ENCODE measurements at regions not wholly inside any gene's neighbourhood (a gene's known extent, or its start where the extent isn't known, plus 50 kb on each side); places are given as distances from the start of the nearest gene placed in this dataset.

GRCh38 chr6:119608994-119609393 lies 259.4 kb upstream of the MAN1A1 start:
- TF ChIP-seq, protein P1, sequence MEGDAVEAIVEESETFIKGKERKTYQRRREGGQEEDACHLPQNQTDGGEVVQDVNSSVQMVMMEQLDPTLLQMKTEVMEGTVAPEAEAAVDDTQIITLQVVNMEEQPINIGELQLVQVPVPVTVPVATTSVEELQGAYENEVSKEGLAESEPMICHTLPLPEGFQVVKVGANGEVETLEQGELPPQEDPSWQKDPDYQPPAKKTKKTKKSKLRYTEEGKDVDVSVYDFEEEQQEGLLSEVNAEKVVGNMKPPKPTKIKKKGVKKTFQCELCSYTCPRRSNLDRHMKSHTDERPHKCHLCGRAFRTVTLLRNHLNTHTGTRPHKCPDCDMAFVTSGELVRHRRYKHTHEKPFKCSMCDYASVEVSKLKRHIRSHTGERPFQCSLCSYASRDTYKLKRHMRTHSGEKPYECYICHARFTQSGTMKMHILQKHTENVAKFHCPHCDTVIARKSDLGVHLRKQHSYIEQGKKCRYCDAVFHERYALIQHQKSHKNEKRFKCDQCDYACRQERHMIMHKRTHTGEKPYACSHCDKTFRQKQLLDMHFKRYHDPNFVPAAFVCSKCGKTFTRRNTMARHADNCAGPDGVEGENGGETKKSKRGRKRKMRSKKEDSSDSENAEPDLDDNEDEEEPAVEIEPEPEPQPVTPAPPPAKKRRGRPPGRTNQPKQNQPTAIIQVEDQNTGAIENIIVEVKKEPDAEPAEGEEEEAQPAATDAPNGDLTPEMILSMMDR (IDR thresholded peaks at IDR 0.05) = no peak
- TF ChIP-seq POLR2A (IDR thresholded peaks at IDR 0.05) = no peak

Measured in Peyer's patch (tissue), 4 donors.